Middle frontal gyrus (tissue), 1 donor: ENCODE measurements at regions not wholly inside any gene's neighbourhood (a gene's known extent, or its start where the extent isn't known, plus 50 kb on each side); places are given as distances from the start of the nearest gene placed in this dataset.
"Not testable (repeated sequence)": the region's sequence is repeated elsewhere in the genome, so short reads cannot be mapped to it uniquely, and the experiment has no call there.

Experiments
- DNase-seq: peaks from one replicate; pipeline ENCODE4 v3.0.0-alpha.2; 2015; ENCODE audit warnings: low spot score; ENCODE audit errors: extremely low spot score

GRCh38 chr6:139905404-139906052 is 531.1 kb upstream of the CITED2 start:
- DNase-seq, result peak; percentile 22

DNA sequence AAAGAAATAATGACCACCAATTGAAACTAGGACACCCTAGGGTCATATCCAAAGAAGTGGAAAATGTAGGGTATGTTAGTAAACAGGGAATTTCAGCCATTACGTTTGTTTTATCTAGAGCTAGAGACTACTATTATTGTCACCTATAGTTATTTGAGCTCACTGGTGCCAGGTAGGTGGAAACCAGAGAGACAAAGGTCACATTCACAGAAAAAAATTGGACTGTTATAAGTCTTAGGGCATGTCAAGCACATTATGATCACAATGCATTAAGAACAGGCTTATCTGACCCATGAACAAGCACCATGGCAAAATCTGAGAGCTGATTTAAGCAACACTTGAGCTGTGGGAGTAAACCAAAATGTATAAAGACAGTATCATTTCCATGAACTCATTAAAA is 530.1 kb upstream of the CITED2 start:
- DNase-seq, result no peak

DNA sequence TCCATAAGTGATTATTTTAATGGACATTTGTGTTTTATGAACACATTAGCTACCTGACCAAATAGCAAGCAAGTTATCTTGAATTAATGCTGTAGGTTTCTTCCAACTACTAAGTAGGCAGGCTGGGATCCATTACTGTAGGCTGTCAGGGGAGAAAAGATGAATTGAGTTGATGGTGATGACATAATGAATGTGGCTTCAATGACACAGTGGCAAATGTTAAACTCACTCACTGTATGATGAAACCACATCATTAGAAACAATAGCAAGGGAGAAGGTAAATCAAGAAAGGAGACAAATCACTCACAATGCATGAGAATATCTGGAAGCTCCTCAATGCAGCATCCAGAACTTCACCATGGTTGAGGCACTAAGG is 529.7 kb upstream of the CITED2 start:
- DNase-seq, result no peak

- DNase-seq, result no peak
Observed at GRCh38 chr6:139903411-139904157, 529.1 kb upstream of the CITED2 start.

GRCh38 chr6:139895205-139895793 is 520.9 kb upstream of the CITED2 start:
- no peak for DNase-seq

DNA sequence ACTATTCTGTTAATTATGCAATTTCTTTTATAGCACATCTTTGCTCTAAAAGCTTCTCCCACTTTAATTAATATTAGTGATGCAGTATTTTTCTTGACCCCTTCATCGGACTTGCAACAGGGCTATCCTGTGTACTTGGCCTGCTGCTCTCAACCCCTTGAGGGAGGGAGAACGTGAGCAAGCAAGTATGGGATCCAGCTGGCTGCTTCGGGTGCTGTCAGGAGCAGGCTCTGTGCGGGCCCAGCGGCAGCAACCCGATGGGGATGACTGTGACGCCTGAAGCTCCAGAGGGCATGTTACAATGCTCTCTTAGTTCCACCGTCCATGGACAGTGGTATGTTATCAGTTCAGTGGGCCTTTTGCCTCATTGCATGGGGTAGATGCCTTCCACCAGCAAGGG is 519.8 kb upstream of the CITED2 start:
- no peak for DNase-seq

DNA sequence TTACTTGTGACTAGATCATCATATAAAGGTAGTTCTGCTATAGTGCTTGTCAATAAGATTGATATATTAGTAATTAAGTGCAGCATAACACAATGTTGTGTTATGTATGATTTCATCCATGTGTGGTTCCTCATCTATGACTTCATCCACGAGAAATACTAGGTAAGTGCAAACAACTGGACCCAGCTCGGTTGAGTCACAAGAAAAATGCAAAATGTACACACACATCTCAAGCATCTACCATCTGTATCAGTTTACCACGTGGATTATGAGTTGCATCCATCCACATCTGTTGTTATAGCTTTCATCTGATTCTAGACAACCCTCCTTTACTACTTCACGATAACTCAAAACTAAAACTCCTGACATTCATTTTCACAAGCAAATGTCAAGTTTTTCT is 517.0 kb upstream of the CITED2 start:
- DNase-seq, result no peak

GRCh38 chr6:139888681-139889122 is 514.3 kb upstream of the CITED2 start:
- DNase-seq, result no peak

DNA sequence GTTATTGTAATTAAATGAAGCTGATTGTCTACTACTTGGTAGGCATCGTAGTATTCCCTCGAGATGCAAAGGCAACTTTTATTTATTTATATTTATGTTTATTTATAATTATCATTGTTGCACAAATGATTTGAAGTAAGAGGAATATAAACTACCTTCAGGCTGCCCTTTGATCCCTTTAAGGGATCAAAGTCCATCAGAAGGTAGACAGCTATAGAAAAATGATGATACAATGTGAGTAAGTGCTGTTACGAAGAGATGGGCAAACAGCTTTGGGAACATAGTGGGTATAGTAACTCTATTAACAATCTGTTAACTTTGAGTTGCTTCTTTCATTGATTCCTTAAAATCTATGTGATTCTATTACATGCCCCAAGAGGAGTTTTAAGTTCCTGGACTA is 512.8 kb upstream of the CITED2 start:
- DNase-seq, result no peak

DNA sequence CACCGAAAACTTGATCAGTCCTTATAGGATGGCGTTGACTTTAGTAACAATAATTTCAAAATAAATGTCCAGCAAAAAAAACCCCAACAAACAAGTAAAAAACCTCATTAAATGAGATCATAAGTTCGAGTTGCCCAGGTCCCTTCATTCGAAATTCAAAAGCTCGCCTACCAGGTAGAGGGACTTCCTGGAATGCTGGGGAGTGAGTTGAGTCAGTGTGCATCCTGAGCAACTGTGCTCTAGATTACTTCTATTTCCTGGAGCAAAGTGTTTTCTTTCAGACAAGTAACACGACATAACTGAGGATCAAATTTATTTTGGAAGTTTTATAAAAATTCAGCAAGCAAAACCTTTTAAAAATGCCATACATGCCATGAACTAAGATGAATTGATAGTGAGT is 511.9 kb upstream of the CITED2 start:
- no peak for DNase-seq

- no peak for DNase-seq
Observed at GRCh38 chr6:139885909-139886308, 511.5 kb upstream of the CITED2 start.

DNA sequence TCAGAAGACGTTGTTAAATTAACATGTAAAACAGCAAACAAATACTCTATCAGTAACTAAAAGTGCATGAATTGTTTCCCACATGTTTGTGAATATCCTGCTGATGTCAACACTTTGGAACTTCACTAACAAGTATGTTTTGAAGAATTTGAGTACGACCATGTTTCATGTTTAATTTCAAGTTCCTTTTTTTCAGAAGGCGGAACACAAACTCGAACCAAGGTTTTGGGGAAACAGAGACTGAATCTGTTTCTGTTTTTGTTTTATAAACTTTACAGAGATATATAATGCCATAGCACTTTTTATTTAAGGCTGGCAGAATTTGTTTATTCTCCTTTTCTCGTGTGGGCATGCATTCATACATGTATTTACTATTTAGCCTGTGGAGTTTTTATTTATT is 509.3 kb upstream of the CITED2 start:
- no peak for DNase-seq

DNA sequence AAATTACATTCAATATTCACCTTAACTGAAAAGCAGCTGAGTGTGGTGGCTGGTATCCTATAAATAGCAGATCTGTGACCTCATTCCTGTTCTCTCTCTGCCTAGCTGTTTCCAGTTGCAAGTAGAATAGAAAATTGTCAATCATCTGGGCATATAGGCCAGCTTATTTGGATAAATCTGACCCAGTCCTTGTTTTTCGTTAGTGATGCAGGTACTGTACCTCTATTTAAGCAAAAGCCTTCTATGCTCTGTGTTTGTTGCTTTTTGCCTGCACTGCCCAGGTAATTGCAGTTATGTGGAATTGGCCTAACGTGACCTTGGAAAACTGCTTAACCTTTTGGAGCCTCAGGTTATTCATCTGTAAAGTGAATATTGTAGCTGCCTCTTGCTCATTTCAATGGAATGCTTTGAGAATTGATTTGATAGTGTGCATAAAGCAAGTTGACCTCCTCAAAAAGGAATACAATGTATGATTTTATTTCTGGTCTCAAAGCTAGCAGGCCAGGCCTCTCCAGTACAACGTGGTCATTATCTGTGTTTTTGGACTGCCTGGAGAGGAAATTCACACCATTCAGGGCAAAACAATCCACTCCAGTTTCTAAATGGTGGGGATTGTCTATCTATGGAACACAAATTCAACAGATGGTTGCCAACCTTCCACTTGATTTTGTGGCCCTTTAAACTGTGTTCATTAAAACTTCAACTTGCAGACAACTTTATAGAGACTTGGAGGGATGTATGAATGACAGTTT is 508.7 kb upstream of the CITED2 start:
- DNase-seq, result no peak

GRCh38 chr6:139882234-139882633 is 507.8 kb upstream of the CITED2 start:
- no peak for DNase-seq

- no peak for DNase-seq
Observed at GRCh38 chr6:139881728-139882211, 507.3 kb upstream of the CITED2 start.

GRCh38 chr6:139881236-139881635 is 506.8 kb upstream of the CITED2 start:
- DNase-seq, result no peak

DNA sequence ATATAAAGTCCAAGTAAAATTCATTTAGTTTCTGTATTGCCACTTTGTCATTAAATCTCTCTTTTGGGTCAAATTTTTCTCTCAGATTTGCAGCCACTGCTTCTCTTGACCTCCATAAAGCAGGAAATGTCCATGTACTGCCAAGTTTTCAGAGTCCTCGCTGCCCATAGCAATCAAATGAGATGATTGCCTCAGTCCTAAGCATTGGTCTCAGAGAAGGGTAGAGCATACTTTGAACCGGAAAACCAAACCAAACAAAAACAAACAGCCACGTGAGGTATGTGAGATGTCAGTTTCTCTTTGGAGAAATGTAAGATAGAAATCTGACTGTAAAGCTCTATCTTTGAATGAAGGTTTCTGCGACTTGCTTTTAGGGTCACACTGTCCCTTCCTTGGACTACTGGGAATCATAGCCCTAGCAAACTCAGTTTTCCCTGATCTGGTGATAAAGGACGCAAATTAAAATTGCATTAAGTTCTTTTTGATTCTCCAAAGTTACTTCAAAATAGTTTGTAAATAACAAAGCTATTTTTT is 505.4 kb upstream of the CITED2 start:
- no peak for DNase-seq

DNA sequence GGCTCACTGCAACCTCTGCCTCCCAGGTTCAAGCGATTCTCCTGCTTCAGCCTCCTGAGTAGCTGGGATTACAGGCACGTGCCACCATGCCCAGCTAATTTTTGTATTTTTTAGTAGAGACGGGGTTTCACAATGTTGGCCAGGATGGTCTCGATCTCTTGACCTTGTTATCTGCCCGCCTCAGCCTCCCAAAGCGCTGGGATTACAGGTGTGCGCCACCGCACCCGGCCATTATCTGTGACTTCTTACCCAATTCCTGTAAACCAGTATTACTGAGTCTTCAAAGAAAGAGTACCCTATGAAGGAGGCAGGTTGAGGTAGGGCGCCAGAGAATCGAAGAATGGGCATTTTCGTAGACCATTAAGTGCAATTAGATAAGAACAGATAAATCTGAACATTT is 504.8 kb upstream of the CITED2 start:
- DNase-seq, result not testable (repeated sequence)

GRCh38 chr6:139877828-139878405 is 503.5 kb upstream of the CITED2 start:
- no peak for DNase-seq

DNA sequence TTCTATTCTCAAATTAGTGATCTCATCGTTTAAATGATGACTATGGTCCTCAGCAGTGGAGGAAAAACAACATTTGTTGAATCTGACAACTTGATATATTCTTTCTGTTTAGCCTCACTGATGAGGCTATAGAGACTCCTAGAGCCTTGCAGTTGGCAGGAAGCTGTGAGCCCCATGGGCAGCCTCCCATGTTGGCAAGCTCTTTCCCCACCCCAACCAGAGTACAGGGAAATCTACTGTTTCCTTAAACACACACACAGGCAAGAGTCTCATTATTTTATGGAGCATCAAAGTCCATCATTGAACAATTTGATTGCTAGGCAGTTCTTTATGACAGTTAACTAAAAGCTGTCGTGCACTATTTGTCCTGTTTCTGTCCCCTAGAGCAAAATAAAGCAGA is 498.2 kb upstream of the CITED2 start:
- DNase-seq, result no peak

DNA sequence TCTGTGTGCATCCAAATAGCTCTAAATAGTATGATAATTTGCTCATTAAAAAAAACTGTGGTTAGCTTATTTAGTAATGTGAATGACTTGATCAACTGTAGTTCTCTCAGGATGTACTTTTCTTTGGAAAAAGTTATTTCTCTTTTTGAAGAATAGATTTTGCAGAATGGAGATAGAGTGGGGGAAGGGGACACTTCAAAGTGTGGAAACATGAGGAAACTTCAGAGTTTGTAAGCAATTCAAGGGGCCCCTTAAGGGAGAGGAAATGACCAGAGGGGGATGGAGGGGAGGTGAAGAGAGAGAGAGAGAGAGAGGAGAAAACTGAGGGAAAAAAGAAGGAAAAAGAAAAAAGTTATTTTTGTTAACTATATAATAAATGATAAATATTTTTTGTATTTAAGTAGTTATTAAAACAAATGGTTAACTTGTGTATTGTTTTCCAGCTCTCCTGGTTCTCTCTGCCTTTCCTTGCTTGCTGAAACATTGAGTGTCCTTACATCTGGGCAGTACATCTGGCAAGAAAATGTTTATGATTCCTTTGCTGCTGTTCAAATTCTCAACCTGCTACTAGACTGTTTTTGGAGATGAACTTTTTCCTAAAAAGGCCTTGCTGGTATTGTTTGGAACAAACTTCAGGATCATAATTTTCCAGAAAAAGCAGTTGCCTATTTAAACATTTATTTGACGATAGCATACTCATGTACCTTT is 497.5 kb upstream of the CITED2 start:
- DNase-seq, result no peak
